ENCODE measurements at regions not wholly inside any gene's neighbourhood (a gene's known extent, or its start where the extent isn't known, plus 50 kb on each side); places are given as distances from the start of the nearest gene placed in this dataset.
"Not testable (repeated sequence)": the region's sequence is repeated elsewhere in the genome, so short reads cannot be mapped to it uniquely, and the experiment has no call there.

- no peak for DNase-seq (ENCODE audit: low read depth in 3 of 3)
Observed at GRCh38 chr4:19614171-19614570, 637.5 kb upstream of the SLIT2 start.

GRCh38 chr4:19596342-19596741 is 655.4 kb upstream of the SLIT2 start:
- no peak for DNase-seq (ENCODE audit: low read depth in 3 of 3)

- no peak for DNase-seq (ENCODE audit: low read depth in 3 of 3)
Observed at GRCh38 chr4:19592391-19592790, 659.3 kb upstream of the SLIT2 start.

GRCh38 chr4:19583827-19584569 is 667.7 kb upstream of the SLIT2 start:
- DNase-seq (ENCODE audit: low read depth in 3 of 3): no peak

GRCh38 chr4:19580095-19580494 is 671.6 kb upstream of the SLIT2 start:
- DNase-seq (ENCODE audit: low read depth in 3 of 3): no peak

- DNase-seq (ENCODE audit: low read depth in 3 of 3): no peak
Observed at GRCh38 chr4:19579608-19580007, 672.1 kb upstream of the SLIT2 start.

- DNase-seq (ENCODE audit: low read depth in 3 of 3): no peak
Observed at GRCh38 chr4:19577097-19577496, 674.6 kb upstream of the SLIT2 start.

- no peak for DNase-seq (ENCODE audit: low read depth in 3 of 3)
Observed at GRCh38 chr4:19575924-19576323, 675.8 kb upstream of the SLIT2 start.

GRCh38 chr4:19566041-19566440 is 685.7 kb upstream of the SLIT2 start:
- no peak for DNase-seq (ENCODE audit: low read depth in 3 of 3)

GRCh38 chr4:19562456-19562855 is 689.2 kb upstream of the SLIT2 start:
- no peak for DNase-seq (ENCODE audit: low read depth in 3 of 3)

GRCh38 chr4:19557161-19557560 is 694.5 kb upstream of the SLIT2 start:
- no peak for DNase-seq (ENCODE audit: low read depth in 3 of 3)

GRCh38 chr4:19556276-19556675 is 695.4 kb upstream of the SLIT2 start:
- DNase-seq (ENCODE audit: low read depth in 3 of 3): not testable (repeated sequence)

- no peak for DNase-seq (ENCODE audit: low read depth in 3 of 3)
Observed at GRCh38 chr4:19547463-19547862, 704.2 kb upstream of the SLIT2 start.

- DNase-seq (ENCODE audit: low read depth in 3 of 3): no peak
Observed at GRCh38 chr4:19544446-19545125, 707.1 kb upstream of the SLIT2 start.

- no peak for DNase-seq (ENCODE audit: low read depth in 3 of 3)
Observed at GRCh38 chr4:19540859-19541540, 710.7 kb upstream of the SLIT2 start.

GRCh38 chr4:19539201-19539600 is 712.5 kb upstream of the SLIT2 start:
- DNase-seq (ENCODE audit: low read depth in 3 of 3): no peak

GRCh38 chr4:19534159-19534558 is 717.5 kb upstream of the SLIT2 start:
- DNase-seq (ENCODE audit: low read depth in 3 of 3): no peak

GRCh38 chr4:19531906-19532848 is 719.5 kb upstream of the SLIT2 start:
- no peak for DNase-seq (ENCODE audit: low read depth in 3 of 3)

- DNase-seq (ENCODE audit: low read depth in 3 of 3): no peak
Observed at GRCh38 chr4:19523964-19524363, 727.7 kb upstream of the SLIT2 start.

- no peak for DNase-seq (ENCODE audit: low read depth in 3 of 3)
Observed at GRCh38 chr4:19522966-19523365, 728.7 kb upstream of the SLIT2 start.

GRCh38 chr4:19520939-19521520 is 730.7 kb upstream of the SLIT2 start:
- DNase-seq (ENCODE audit: low read depth in 3 of 3): no peak
